GM18870 (cell line): ENCODE measurements at regions not wholly inside any gene's neighbourhood (a gene's known extent, or its start where the extent isn't known, plus 50 kb on each side); places are given as distances from the start of the nearest gene placed in this dataset.

Experiments used
- ATAC-seq: cut with Tn5 transposase; IDR thresholded peaks from one replicate; pipeline ENCODE4 v1.9.1; 2021; ENCODE audit warnings: moderate library complexity; ENCODE audit not compliant: unreplicated experiment

DNA sequence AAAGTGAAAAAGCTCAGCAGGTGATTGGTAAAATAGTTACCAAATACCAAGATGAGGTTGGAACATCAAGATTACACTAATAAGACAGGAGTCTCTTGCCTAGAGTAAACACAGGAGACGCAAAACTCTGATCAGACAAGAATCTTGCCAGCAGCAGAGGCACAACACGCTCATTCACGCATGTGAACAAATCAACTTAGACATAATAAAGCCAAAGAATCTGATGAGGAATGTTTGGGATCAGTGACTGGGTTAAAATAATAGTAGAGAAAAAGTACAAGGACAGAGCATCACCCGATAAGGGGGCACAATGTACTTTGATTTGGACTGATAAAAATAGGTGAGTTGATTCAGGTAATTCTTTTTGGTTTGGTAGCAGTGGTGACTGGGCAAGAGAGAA is 159.5 kb upstream of the GRIP1 start:
- ATAC-seq: no peak

GRCh38 chr12:66848967-66849366 is 170.1 kb upstream of the GRIP1 start:
- no peak for ATAC-seq

- no peak for ATAC-seq
These were observed 172.3 kb upstream of the GRIP1 start for GRCh38 chr12:66851134-66851533.

DNA sequence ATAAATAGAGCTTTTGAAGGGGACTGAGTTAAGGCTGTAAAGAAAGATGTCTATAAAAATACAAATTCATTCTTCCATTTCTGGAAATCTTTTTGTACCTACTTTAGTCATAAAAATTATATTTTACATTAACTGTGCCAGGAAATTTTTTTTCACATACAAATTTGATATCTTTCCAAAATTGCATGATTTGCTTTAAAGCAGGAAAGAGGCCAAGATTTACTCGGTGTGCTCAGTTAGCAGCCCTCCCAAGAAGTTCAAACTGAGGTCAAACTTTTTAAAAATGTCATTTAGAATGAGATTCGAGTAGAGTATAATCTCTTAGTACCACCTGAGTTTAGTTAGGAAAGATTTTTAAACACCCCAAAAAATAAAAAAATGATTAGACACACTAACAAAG is 173.2 kb upstream of the GRIP1 start:
- ATAC-seq: no peak

DNA sequence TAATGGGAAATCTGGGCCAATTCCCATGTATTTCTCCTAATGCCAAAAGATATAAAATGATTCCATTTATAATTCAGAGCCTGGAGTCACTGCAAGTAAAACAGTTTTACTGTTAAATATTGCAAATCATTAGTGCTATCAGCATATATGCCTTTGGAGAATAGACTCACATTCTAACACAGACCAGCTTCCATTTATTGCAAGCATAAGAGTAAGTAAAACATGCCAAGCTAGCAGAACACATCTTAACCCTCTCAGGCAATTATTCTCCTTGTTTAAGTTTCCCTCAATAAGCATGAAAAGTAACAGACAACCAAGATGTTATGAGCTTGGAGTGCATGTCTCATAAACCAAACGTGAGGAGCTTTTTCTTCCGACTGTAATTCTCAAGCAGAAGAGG is 173.9 kb upstream of the GRIP1 start:
- no peak for ATAC-seq

- no peak for ATAC-seq
These were observed 181.0 kb upstream of the GRIP1 start for GRCh38 chr12:66859751-66860440.

- peak; percentile 87 for ATAC-seq
These were observed 182.2 kb upstream of the GRIP1 start for GRCh38 chr12:66860752-66861750.

GRCh38 chr12:66862356-66862985 is 183.6 kb upstream of the GRIP1 start:
- no peak for ATAC-seq

GRCh38 chr12:66863276-66863675 is 184.4 kb upstream of the GRIP1 start:
- no peak for ATAC-seq

DNA sequence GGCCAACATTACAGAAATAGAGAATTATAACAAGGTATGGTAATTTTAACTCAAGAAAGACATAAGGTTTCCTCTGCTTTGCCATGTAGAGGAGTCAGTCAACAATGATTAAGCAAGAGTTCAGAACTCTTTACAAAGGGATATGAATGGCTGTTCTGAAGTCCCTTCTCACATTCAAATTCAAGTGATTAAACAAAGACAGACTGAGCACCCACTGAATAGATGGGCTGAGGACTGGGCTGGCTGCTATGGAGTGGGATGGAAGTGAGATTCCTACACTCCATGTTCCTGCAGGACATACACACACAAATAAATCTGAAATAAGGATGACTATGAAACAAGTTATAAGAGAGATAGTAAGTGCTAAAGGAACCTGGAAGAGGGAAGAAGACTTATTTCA is 199.0 kb upstream of the GRIP1 start:
- ATAC-seq: no peak

DNA sequence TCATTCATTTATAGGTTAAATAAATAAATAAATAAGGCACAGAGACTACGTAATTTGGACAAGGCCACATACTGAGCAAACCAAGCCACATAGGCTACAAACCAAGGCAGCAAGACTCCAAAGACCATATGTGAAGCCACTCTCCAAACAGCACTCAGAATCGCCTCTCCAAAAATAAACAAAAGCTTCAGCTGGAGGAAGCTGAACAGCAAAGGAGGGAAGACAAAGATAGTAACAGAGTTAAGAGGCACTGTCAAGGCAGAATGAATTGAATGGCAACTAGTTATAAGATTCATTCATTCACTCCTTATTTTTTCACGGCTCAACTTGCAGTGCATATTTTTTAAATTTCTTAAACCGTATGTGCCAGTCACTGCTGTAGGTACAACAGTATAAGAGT is 200.5 kb upstream of the GRIP1 start:
- ATAC-seq: no peak

DNA sequence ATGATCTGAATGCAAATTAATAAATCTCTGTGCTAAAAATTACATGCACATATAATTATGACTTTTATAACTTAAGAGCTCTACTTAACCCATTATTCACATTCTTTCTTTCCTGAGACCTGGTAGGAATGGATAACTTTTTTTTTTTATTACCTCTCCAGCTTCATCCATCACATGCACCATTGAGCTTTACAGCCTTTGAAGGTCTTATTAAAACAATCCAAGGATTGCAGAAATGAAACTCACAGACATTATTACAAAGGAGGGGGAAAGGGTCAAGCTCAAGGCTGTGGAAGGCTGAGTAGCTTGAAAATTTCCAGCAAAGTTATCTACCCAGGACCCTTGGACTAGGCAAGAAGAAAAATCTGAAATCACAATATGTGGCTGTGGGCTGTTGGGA is 202.5 kb upstream of the GRIP1 start:
- no peak for ATAC-seq

- no peak for ATAC-seq
These were observed 205.2 kb upstream of the GRIP1 start for GRCh38 chr12:66884091-66884490.

DNA sequence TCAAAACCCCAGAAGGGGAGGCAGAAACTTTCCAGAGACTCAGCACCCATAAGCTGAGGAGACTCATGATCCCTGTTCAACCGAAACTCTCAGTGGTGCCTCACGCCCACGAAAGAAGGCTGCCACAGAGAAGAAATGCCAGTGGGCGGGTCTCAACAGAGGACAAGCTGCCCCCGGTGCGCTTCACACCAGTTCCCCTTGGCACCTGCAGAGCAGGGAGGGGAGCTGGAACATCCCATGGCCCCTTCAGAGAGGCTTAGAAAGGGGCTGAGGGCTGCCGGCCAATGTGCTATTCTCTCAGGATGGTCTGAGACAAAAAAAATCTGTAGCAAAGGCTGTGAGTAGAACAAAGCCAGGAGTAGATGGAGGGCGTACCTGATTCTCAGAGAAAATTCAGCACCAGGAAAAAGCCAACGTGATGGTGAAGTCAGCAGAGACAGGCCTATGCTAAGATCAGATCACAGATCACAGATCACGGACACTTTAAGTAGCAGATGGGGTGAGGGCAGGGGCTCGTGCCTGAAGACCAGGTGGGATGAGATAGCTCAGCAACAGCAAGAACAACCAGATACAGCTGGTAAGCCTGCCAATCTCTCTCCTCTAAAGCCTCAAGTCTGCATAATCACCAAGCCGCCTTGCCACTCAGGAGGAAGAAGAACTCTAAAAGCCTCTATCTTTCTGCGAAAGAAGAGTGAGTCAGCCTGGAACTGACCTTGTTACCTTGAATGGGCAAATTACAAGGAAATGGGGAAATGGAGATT is 206.4 kb upstream of the GRIP1 start:
- ATAC-seq: no peak

DNA sequence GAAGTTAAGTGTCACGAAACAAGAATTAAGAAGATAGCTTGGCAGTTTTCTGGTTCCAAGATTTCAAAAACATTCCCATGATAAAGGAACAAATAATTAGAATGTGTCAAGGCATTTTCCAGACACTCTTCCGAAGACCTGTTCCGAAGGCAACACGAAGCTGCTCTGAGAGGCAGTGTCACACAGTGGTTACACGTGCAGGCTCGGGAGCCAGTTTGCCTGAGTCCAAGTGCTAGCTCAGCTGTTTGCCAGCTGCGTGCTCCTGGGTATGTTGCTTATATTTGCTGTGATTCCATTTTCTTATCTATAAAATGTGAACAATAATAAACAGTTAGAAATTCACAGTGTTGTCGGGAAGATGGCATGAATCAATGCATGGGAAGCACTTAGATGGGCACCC is 217.9 kb upstream of the GRIP1 start:
- no peak for ATAC-seq

DNA sequence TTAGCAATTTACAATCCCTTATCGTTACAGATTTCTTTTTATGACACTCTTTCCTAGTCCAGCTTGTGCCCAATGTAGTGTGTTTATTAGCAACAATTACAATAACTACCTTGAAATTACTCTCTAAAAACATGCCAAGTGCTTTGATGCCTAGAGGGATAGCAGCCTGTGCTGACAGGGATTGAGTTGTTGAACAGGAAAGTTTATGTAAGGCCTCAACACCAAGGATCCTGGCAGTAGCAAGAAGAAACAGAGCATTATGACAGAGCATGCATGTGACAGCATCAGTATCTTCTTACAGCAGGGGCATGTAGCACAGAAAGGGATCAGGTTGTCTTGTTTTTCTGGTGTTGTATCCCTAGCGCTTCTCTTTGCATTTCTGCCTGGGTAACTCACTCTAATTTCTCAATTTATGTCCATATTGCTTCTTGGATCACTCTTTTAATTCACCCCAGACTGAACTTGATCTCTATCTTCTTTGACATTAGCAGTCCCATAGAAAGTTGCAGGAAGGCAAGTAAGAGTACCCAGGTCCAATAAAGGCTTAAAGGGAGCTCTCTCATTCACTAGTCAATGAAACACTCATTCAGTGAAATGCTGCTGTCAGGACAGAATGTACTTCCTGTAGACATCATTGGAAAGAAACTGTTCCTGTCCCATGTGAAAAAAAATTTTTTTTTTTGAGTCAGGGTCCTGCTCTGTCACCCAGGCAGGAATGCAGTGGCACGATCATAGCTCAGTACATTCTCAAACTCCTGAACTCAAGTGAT is 220.0 kb upstream of the GRIP1 start:
- ATAC-seq: no peak

- ATAC-seq: no peak
These were observed 220.7 kb upstream of the GRIP1 start for GRCh38 chr12:66899588-66899987.

DNA sequence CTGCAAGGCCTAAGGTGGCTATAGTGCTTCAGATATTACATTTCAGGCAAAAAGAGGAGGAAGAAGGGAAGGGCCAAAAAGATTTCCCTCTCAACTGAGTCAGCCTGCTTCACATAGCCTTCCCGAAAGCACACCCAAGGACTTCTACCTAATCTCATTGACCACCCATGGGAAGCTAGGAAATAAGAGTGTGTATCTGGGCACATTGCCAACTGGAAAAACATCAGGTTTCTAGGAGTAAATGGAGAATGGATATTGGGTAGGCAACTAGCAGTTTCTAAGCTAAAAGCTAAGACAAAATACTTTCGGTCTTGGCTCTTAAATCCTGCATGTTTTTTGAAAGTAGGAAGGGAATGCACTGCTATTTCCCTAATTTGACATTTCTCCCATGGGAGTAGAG is 221.7 kb upstream of the GRIP1 start:
- no peak for ATAC-seq

DNA sequence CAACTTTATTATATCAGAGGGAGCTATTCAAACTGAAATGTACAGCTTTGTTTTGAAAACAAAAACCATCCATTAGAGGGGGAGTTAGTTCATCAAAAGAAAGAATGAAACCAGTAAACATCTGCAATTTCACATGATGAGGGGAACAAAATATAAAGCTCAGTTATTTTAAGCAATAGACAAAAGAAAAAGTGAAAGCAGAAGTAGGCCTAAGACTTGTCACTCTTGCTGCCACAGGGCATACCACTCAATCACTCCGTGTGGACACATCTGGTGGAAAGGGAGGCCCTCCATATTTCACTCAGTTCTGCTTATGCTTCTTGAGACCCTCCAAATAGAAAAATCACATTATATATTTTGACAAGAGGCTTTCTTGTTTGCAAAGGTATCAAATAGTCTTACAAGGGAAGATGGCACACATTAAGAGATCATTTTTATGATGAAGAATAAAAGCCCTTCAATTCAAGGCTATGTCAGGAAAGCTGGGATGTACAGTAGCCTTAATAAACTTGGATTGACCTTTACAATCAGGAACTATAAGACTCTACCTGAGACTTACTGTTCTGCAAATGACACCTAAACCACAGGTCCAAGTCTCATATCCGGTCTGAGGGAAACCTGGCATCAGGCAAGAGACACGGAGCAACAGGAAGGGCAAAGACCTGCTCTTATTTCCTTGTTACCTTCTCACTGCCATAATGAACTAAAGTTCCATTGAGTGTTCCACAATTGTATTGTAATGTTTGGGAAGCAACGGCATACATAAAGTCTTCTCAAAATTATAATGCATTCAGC is 222.5 kb upstream of the GRIP1 start:
- peak; percentile 97 for ATAC-seq
